ENCODE measurements at regions not wholly inside any gene's neighbourhood (a gene's known extent, or its start where the extent isn't known, plus 50 kb on each side); places are given as distances from the start of the nearest gene placed in this dataset.
"Not testable (repeated sequence)": the region's sequence is repeated elsewhere in the genome, so short reads cannot be mapped to it uniquely, and the experiment has no call there.

DNA sequence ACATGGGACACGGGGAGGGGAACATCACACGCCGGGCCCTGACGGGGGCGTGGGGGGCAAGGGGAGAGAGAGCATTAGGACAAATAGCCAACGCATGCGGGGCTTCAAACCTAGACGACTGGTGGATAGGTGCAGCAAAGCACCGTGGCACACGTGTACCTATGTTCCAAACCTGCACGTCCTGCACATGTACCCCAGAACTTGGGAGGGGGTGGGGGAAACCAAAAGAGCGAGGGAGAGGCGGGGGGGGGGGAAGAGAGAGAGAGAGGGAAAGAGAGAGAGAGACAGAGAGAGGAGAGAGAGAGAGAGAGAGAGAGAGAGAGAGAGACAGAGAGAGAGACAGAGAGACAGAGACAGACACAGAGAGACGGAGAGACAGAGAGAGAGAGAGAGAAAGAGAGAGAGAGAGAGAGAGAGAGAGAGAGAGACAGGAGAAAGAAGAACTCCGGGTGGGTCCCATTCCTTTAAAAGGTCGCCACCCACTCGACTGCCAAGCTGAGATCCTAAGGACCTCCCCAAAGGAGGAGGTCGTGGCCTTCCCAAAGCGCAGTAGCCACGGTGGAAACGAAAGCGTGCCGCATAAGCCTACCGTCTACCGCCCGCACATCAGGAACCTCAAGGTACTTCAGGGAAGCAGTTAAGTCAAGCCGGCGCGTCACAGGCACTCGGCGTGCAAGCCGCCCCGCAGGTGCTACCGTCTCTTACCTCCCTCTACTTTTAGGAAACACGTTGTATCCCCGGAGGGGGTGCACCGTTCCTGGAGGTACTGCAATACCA, 65.7 kb upstream of the RNU2-1 start:
- TF ChIP-seq POLR2A, EP300, POLR2AphosphoS5 (IDR thresholded peaks at IDR 0.05): not testable (repeated sequence)
- TF ChIP-seq, protein P1, sequence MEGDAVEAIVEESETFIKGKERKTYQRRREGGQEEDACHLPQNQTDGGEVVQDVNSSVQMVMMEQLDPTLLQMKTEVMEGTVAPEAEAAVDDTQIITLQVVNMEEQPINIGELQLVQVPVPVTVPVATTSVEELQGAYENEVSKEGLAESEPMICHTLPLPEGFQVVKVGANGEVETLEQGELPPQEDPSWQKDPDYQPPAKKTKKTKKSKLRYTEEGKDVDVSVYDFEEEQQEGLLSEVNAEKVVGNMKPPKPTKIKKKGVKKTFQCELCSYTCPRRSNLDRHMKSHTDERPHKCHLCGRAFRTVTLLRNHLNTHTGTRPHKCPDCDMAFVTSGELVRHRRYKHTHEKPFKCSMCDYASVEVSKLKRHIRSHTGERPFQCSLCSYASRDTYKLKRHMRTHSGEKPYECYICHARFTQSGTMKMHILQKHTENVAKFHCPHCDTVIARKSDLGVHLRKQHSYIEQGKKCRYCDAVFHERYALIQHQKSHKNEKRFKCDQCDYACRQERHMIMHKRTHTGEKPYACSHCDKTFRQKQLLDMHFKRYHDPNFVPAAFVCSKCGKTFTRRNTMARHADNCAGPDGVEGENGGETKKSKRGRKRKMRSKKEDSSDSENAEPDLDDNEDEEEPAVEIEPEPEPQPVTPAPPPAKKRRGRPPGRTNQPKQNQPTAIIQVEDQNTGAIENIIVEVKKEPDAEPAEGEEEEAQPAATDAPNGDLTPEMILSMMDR (IDR thresholded peaks at IDR 0.05), result not testable (repeated sequence)
